ENCODE measurements at regions not wholly inside any gene's neighbourhood (a gene's known extent, or its start where the extent isn't known, plus 50 kb on each side); places are given as distances from the start of the nearest gene placed in this dataset.

DNA sequence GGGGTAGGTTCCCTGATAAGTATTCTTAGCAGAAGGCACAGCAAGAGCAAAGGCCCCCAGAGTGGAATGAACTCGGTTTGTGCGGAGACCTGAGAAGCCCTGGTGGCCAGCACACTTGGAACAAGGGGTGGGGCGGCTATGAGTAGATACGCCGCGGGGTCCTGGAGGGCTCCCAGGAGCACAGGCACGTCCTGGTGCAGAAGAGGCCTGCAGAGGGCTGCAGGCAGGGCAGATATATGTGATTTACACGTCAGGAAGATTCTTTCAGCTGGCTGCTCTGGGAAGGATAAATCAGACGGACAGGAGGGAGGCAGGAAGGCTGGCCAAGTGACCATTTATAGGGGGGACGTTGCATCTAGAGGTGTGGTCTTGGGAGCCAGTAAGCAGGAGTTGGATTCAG, 70.2 kb upstream of the ATG10 start:
- TF ChIP-seq FOXP2 (optimal IDR thresholded peaks at IDR 0.05; ENCODE audit: borderline replicate concordance, extremely low read depth, extremely low read length, insufficient read depth) = no peak
- no peak for TF ChIP-seq POLR2AphosphoS5 (IDR thresholded peaks at IDR 0.05; ENCODE audit: low read depth, low read length)

DNA sequence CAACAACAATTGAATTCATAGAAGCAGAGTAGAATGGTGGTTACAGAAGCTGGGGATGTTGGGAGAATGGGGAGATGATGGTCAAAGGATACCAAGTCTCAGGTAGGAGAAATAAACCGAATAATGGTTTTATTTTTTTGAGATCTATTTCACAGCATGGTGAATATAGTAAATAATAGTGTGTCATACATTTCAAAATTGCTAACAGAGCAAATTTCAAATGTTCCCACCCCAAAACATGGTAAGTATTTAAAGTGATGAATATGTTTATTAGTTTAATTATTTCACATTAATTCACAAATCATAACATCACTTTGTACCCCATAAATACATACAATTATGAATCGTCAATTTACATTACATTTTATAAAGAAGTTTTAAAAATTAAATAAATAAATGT, 72.7 kb upstream of the ATG10 start:
- no peak for TF ChIP-seq FOXP2 (optimal IDR thresholded peaks at IDR 0.05; ENCODE audit: borderline replicate concordance, extremely low read depth, extremely low read length, insufficient read depth)
- TF ChIP-seq, protein P1, sequence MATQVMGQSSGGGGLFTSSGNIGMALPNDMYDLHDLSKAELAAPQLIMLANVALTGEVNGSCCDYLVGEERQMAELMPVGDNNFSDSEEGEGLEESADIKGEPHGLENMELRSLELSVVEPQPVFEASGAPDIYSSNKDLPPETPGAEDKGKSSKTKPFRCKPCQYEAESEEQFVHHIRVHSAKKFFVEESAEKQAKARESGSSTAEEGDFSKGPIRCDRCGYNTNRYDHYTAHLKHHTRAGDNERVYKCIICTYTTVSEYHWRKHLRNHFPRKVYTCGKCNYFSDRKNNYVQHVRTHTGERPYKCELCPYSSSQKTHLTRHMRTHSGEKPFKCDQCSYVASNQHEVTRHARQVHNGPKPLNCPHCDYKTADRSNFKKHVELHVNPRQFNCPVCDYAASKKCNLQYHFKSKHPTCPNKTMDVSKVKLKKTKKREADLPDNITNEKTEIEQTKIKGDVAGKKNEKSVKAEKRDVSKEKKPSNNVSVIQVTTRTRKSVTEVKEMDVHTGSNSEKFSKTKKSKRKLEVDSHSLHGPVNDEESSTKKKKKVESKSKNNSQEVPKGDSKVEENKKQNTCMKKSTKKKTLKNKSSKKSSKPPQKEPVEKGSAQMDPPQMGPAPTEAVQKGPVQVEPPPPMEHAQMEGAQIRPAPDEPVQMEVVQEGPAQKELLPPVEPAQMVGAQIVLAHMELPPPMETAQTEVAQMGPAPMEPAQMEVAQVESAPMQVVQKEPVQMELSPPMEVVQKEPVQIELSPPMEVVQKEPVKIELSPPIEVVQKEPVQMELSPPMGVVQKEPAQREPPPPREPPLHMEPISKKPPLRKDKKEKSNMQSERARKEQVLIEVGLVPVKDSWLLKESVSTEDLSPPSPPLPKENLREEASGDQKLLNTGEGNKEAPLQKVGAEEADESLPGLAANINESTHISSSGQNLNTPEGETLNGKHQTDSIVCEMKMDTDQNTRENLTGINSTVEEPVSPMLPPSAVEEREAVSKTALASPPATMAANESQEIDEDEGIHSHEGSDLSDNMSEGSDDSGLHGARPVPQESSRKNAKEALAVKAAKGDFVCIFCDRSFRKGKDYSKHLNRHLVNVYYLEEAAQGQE (IDR thresholded peaks at IDR 0.05; ENCODE audit: insufficient read depth in 1 of 2, low read depth in 2 of 2, low read length in 2 of 2) = no peak
- TF ChIP-seq TAF1 (IDR thresholded peaks at IDR 0.05; ENCODE audit: borderline replicate concordance, insufficient read depth, low read length) = no peak
- TF ChIP-seq POLR2AphosphoS5 (IDR thresholded peaks at IDR 0.05; ENCODE audit: low read depth, low read length) = no peak
- no peak for TF ChIP-seq SIN3A (IDR thresholded peaks at IDR 0.05; ENCODE audit: borderline replicate concordance, insufficient read depth, low read length)

DNA sequence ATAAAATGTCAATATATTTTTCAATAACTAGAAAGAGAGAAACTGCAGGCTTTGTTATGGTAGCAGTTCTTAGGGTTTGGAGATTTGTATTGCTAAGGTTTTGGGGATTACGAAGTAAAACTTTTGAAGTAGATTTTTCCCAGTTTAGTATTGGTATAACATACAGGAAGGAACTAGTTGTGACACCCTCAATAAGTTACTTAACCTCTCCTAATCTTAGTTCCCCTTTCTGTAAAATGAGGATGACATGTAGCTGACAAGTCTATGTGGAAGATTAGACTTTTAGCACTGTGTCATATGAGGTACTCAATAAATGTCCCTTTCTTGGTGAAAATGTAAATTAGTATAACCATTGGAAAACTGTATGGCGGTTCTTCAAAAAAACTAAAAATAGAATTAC, 73.4 kb upstream of the ATG10 start:
- TF ChIP-seq TAF1 (IDR thresholded peaks at IDR 0.05; ENCODE audit: borderline replicate concordance, insufficient read depth, low read length) (no peak), FOXP2 (optimal IDR thresholded peaks at IDR 0.05; ENCODE audit: borderline replicate concordance, extremely low read depth, extremely low read length, insufficient read depth) (no peak), SIN3A (IDR thresholded peaks at IDR 0.05; ENCODE audit: borderline replicate concordance, insufficient read depth, low read length) (no peak), POLR2AphosphoS5 (IDR thresholded peaks at IDR 0.05; ENCODE audit: low read depth, low read length) (no peak)
- TF ChIP-seq, protein P1 (IDR thresholded peaks at IDR 0.05; ENCODE audit: insufficient read depth in 1 of 2, low read depth in 2 of 2, low read length in 2 of 2) = no peak

DNA sequence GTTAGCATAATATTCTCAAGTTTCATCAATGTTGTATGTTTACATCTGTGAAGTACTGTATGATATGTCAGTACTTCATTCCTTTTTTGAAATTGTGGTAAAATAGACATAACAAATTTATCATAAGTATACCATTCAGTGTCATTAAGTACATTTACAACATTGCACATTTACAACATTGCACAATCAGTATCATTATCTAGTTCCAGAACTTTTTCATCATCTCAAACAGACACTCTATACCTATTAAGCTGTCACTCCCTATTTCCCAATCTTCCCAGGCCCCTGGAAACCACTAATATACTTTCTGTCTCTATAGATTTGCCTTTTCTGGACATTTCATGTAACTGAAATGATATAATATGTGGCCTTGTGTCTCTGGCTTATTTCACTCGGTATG, 75.1 kb upstream of the ATG10 start:
- TF ChIP-seq FOXP2 (optimal IDR thresholded peaks at IDR 0.05; ENCODE audit: borderline replicate concordance, extremely low read depth, extremely low read length, insufficient read depth) = no peak
- TF ChIP-seq, protein P1 (IDR thresholded peaks at IDR 0.05; ENCODE audit: insufficient read depth in 1 of 2, low read depth in 2 of 2, low read length in 2 of 2) = no peak
- TF ChIP-seq SIN3A (IDR thresholded peaks at IDR 0.05; ENCODE audit: borderline replicate concordance, insufficient read depth, low read length) = no peak
- TF ChIP-seq POLR2AphosphoS5 (IDR thresholded peaks at IDR 0.05; ENCODE audit: low read depth, low read length) = no peak
- no peak for TF ChIP-seq TAF1 (IDR thresholded peaks at IDR 0.05; ENCODE audit: borderline replicate concordance, insufficient read depth, low read length)

DNA sequence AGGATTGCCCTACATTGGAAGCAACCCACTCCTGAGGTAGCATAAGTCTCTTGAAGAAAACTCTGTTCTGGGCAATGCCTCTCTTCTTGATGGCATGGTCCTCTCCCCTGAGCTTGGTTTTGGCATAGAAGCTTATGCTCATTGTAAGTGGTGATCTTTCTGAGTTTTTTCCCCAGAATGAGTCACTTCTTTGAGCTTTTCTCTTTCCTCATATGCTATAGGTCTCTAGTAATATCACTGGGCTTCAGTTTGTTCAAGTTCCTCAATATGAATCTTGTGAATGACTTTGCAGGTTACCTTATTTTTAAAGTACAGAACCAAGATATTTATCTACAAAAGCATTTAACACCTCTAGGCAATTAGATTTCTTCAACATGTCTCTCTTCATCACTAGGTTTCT, 76.5 kb upstream of the ATG10 start:
- TF ChIP-seq POLR2AphosphoS5 (IDR thresholded peaks at IDR 0.05; ENCODE audit: low read depth, low read length) = no peak
- no peak for TF ChIP-seq TAF1 (IDR thresholded peaks at IDR 0.05; ENCODE audit: borderline replicate concordance, insufficient read depth, low read length)
- TF ChIP-seq SIN3A (IDR thresholded peaks at IDR 0.05; ENCODE audit: borderline replicate concordance, insufficient read depth, low read length) = no peak
- no peak for TF ChIP-seq FOXP2 (optimal IDR thresholded peaks at IDR 0.05; ENCODE audit: borderline replicate concordance, extremely low read depth, extremely low read length, insufficient read depth)
- TF ChIP-seq, protein P1 (IDR thresholded peaks at IDR 0.05; ENCODE audit: insufficient read depth in 1 of 2, low read depth in 2 of 2, low read length in 2 of 2) = no peak

Measured in PFSK-1 (cell line).